ENCODE measurements at regions not wholly inside any gene's neighbourhood (a gene's known extent, or its start where the extent isn't known, plus 50 kb on each side); places are given as distances from the start of the nearest gene placed in this dataset.
"Not testable (repeated sequence)": the region's sequence is repeated elsewhere in the genome, so short reads cannot be mapped to it uniquely, and the experiment has no call there.

DNA sequence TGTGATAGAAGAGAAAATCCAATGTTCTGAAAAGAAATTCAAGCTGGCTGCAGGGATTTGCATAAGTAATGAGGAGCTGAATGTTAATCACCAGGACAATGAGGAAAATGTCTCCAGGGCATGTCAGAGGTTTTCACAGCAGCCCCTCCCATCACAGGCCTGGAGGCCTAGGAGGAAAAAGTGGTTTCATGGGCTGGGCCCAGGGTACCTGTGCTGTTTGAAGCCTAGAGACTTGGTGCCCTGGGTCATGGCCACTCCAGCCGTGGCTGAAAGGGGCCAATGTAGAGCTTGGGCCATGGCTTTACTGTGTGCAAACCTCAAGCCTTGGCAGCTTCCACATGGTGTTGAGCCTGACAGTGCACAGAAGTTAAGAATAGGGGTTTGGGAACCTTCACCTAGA lies 452.6 kb upstream of the CHORDC1 start:
- H3K4me3 ChIP-seq (ENCODE audit: low read length in 2 of 2); H3K4me3 Mint-ChIP-seq; H3K27me3 ChIP-seq (ENCODE audit: insufficient read depth, low read length); H3K27ac Mint-ChIP-seq; intact Hi-C loops (cut with micrococcal nuclease); H3K36me3 Mint-ChIP-seq; H3K9me3 ChIP-seq (ENCODE audit: control insufficient read depth in 1 of 2, low read length in 2 of 2); H3K27ac ChIP-seq (ENCODE audit: low read depth, low read length); DNase-seq; H3K36me3 ChIP-seq (ENCODE audit: insufficient read depth, low read length); H3K4me1 Mint-ChIP-seq; POLR2A ChIA-PET (ENCODE audit: partially characterized antibody); H3K4me1 ChIP-seq (ENCODE audit: insufficient read depth, low read length); CTCF ChIA-PET (ENCODE audit: partially characterized antibody); H3K27me3 Mint-ChIP-seq: not testable (repeated sequence)
- H3K9me3 Mint-ChIP-seq: peaks cover 0 to 15% (median 6%) of the 10 kb centered on the region in 8 donors

DNA sequence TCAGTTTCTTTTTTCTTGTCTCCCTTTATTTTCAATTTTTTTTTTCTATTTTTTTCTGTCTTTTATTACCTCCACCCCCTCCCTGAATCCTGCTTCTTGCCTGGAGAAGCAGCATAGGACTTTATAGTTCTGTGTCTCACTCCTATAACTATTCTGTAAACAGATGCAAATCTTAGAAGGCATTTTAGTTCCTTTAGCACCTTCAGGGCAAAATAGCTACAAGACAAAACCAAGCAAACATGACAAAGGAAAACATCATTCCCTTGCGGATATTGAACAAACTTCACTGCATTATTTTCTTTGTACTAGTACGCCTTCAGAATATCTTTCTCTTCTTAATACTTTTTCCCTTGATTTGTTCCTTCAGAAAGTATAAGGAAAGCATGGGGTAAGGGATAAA lies 446.2 kb upstream of the CHORDC1 start:
- ChIA-PET POLR2A (ENCODE audit: partially characterized antibody) (no interaction called here), CTCF (ENCODE audit: partially characterized antibody) (no interaction called here)
- no peaks in the 10 kb centered on the region for H3K4me1 Mint-ChIP-seq
- no peak for DNase-seq
- Histone ChIP-seq H3K9me3 (ENCODE audit: control insufficient read depth in 1 of 2, low read length in 2 of 2) (no peaks in the 10 kb centered on the region), H3K4me1 (ENCODE audit: insufficient read depth, low read length) (no peaks in the 10 kb centered on the region), H3K4me3 (ENCODE audit: low read length in 2 of 2) (no peak overlapping the region), H3K36me3 (ENCODE audit: insufficient read depth, low read length) (no peaks in the 10 kb centered on the region), H3K27me3 (ENCODE audit: insufficient read depth, low read length) (no peaks in the 10 kb centered on the region), H3K27ac (ENCODE audit: low read depth, low read length) (no peak overlapping the region)
- H3K36me3 Mint-ChIP-seq: peaks cover 0 to 1% of the 10 kb centered on the region in 2 donors
- no peak overlapping the region for H3K4me3 Mint-ChIP-seq
- peak overlapping the region in 1 of 7 donors; percentile 11 for H3K27ac Mint-ChIP-seq
- H3K9me3 Mint-ChIP-seq: peaks cover 0 to 16% (median 3%) of the 10 kb centered on the region in 8 donors
- H3K27me3 Mint-ChIP-seq: no peaks in the 10 kb centered on the region
- intact Hi-C loops (cut with micrococcal nuclease): no loop called here

DNA sequence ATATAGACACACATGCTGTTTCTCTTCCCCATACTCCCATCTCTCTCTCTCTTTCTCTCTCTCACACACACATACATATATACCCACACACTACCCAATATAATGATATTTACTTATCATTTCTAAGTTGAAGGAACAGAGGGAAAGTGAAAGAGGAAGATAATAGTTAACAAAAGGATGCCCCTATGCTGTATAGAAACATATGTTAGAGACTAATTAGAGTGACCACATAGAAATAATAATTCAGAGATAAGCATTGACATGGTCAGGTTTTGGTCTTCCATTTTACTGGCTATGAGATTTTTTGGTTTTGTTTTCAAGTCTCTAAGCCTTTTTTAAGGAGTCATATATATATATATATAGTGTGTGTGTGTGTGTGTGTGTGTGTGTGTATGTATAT lies 445.7 kb upstream of the CHORDC1 start:
- Histone ChIP-seq H3K27ac (ENCODE audit: low read depth, low read length) (no peak overlapping the region), H3K4me3 (ENCODE audit: low read length in 2 of 2) (no peak overlapping the region), H3K36me3 (ENCODE audit: insufficient read depth, low read length) (no peaks in the 10 kb centered on the region), H3K9me3 (ENCODE audit: control insufficient read depth in 1 of 2, low read length in 2 of 2) (no peaks in the 10 kb centered on the region), H3K27me3 (ENCODE audit: insufficient read depth, low read length) (no peaks in the 10 kb centered on the region), H3K4me1 (ENCODE audit: insufficient read depth, low read length) (no peaks in the 10 kb centered on the region)
- Mint-ChIP-seq H3K36me3 (peaks cover 0 to 3% of the 10 kb centered on the region in 2 donors), H3K4me3 (no peak overlapping the region), H3K9me3 (peaks cover 0 to 17% (median 3%) of the 10 kb centered on the region in 8 donors), H3K27ac (no peak overlapping the region), H3K4me1 (no peaks in the 10 kb centered on the region), H3K27me3 (no peaks in the 10 kb centered on the region)
- intact Hi-C loops (cut with micrococcal nuclease): no loop called here
- ChIA-PET POLR2A (ENCODE audit: partially characterized antibody) (no interaction called here), CTCF (ENCODE audit: partially characterized antibody) (no interaction called here)
- no peak for DNase-seq

DNA sequence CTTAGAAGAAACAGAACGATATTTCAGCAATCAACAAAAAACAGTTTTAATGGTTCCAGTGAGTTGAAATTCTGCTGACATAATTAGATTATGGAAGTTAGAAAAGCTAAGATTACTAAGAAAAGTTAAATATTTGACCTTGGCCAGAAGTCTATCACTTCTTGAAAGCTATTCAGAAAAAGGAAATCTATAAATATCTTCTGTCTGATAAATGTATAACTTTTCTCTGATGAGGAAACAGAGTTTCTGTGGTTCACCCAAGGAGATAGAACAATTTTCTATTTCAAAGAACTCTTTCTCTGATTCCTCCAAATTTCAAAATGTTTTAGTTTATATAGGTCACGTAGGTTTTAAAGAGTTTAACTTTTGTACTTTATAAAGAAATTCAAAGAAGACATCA lies 438.4 kb upstream of the CHORDC1 start:
- Histone ChIP-seq H3K4me3 (ENCODE audit: low read length in 2 of 2) (no peak overlapping the region), H3K27me3 (ENCODE audit: insufficient read depth, low read length) (no peaks in the 10 kb centered on the region), H3K4me1 (ENCODE audit: insufficient read depth, low read length) (no peaks in the 10 kb centered on the region), H3K36me3 (ENCODE audit: insufficient read depth, low read length) (no peaks in the 10 kb centered on the region), H3K9me3 (ENCODE audit: control insufficient read depth in 1 of 2, low read length in 2 of 2) (no peaks in the 10 kb centered on the region), H3K27ac (ENCODE audit: low read depth, low read length) (no peak overlapping the region)
- H3K36me3 Mint-ChIP-seq: peaks cover 0 to 3% of the 10 kb centered on the region in 2 donors
- no peaks in the 10 kb centered on the region for H3K27me3 Mint-ChIP-seq
- no peak for DNase-seq
- no peaks in the 10 kb centered on the region for H3K4me1 Mint-ChIP-seq
- POLR2A ChIA-PET (ENCODE audit: partially characterized antibody): no interaction called here
- no peak overlapping the region for H3K27ac Mint-ChIP-seq
- peaks cover 0 to 16% (median 3%) of the 10 kb centered on the region in 8 donors for H3K9me3 Mint-ChIP-seq
- H3K4me3 Mint-ChIP-seq: no peak overlapping the region
- intact Hi-C loops (cut with micrococcal nuclease): no loop called here
- CTCF ChIA-PET (ENCODE audit: partially characterized antibody): no interaction called here

DNA sequence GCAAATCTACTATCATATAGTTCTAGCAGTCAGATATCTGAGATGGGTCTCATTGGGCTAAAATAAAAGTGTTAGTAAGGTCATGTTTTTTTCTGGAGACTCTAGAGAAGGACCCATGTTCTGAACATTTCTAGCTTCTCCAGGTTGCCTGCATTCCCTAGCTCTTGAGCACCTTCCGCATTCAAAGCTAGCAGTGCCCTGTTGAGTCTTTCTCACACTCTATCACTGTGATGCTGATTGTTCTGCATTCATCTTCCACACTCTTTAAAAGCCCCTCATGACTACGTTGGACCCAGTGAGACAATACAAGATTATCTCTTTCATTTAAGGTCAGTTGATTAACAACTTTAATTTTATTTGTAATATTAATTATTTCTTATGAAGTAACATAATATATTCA lies 433.3 kb upstream of the CHORDC1 start:
- no peaks in the 10 kb centered on the region for H3K27me3 ChIP-seq (ENCODE audit: insufficient read depth, low read length)
- H3K27ac ChIP-seq (ENCODE audit: low read depth, low read length): no peak overlapping the region
- Mint-ChIP-seq H3K27me3 (no peaks in the 10 kb centered on the region), H3K27ac (no peak overlapping the region), H3K9me3 (peaks cover 0 to 5% (median 0%) of the 10 kb centered on the region in 8 donors), H3K36me3 (no peaks in the 10 kb centered on the region), H3K4me3 (no peak overlapping the region), H3K4me1 (no peaks in the 10 kb centered on the region)
- no peaks in the 10 kb centered on the region for H3K9me3 ChIP-seq (ENCODE audit: control insufficient read depth in 1 of 2, low read length in 2 of 2)
- H3K36me3 ChIP-seq (ENCODE audit: insufficient read depth, low read length): no peaks in the 10 kb centered on the region
- H3K4me3 ChIP-seq (ENCODE audit: low read length in 2 of 2): no peak overlapping the region
- ChIA-PET CTCF (ENCODE audit: partially characterized antibody) (no interaction called here), POLR2A (ENCODE audit: partially characterized antibody) (no interaction called here)
- intact Hi-C loops (cut with micrococcal nuclease): no loop called here
- DNase-seq: no peak
- no peaks in the 10 kb centered on the region for H3K4me1 ChIP-seq (ENCODE audit: insufficient read depth, low read length)

DNA sequence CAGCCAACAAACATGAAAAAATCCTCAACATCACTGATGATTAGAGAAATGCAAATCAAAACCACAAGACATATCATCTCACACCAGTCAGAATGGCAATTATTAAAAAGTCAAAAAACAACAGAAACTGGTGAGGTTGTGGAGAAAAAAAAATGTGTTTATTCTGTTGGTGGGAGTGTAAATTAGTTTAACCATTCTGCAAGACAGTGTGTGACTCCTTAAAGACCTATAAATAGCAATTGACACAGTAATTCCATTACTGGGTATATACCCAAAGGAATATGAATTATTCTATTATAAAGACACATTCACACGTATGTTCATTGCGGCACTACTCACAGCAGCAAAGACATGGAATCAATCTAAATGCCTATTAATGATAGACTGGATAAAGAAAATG lies 427.3 kb upstream of the CHORDC1 start:
- Histone ChIP-seq H3K9me3 (ENCODE audit: control insufficient read depth in 1 of 2, low read length in 2 of 2) (no peaks in the 10 kb centered on the region), H3K27ac (ENCODE audit: low read depth, low read length) (no peak overlapping the region), H3K4me3 (ENCODE audit: low read length in 2 of 2) (no peak overlapping the region), H3K36me3 (ENCODE audit: insufficient read depth, low read length) (no peaks in the 10 kb centered on the region), H3K27me3 (ENCODE audit: insufficient read depth, low read length) (no peaks in the 10 kb centered on the region), H3K4me1 (ENCODE audit: insufficient read depth, low read length) (no peaks in the 10 kb centered on the region)
- CTCF ChIA-PET (ENCODE audit: partially characterized antibody): no interaction called here
- Mint-ChIP-seq H3K9me3 (peaks cover 0 to 6% (median 0%) of the 10 kb centered on the region in 8 donors), H3K4me3 (no peak overlapping the region), H3K4me1 (no peaks in the 10 kb centered on the region), H3K36me3 (no peaks in the 10 kb centered on the region), H3K27ac (no peak overlapping the region), H3K27me3 (no peaks in the 10 kb centered on the region)
- no peak for DNase-seq
- POLR2A ChIA-PET (ENCODE audit: partially characterized antibody): no interaction called here
- intact Hi-C loops (cut with micrococcal nuclease): no loop called here

DNA sequence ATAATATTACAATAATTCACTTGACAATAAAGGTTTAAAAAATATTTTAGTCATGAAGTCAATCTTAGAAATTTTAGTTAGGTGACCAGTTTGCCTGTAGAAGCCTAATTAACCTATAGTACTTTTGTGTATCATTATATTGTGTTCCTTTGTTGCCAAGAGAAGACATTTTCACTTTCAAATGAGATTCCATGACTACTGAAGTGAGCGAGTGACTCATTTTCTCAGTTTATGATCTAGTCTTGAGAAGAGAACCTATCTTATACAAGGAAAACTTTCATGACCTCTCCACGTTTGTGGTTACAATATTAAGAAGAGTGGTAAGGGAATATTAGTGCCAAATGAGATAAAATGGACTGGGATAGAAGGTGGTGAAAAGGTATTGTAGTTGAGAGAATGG lies 423.9 kb upstream of the CHORDC1 start:
- intact Hi-C loops (cut with micrococcal nuclease): no loop called here
- H3K27ac Mint-ChIP-seq: no peak overlapping the region
- ChIA-PET POLR2A (ENCODE audit: partially characterized antibody) (no interaction called here), CTCF (ENCODE audit: partially characterized antibody) (no interaction called here)
- H3K4me1 Mint-ChIP-seq: no peaks in the 10 kb centered on the region
- H3K36me3 Mint-ChIP-seq: no peaks in the 10 kb centered on the region
- no peak for DNase-seq
- no peaks in the 10 kb centered on the region for H3K9me3 ChIP-seq (ENCODE audit: control insufficient read depth in 1 of 2, low read length in 2 of 2)
- peaks cover 0 to 3% (median 0%) of the 10 kb centered on the region in 8 donors for H3K9me3 Mint-ChIP-seq
- no peaks in the 10 kb centered on the region for H3K4me1 ChIP-seq (ENCODE audit: insufficient read depth, low read length)
- no peak overlapping the region for H3K27ac ChIP-seq (ENCODE audit: low read depth, low read length)
- no peak overlapping the region for H3K4me3 Mint-ChIP-seq
- no peaks in the 10 kb centered on the region for H3K27me3 ChIP-seq (ENCODE audit: insufficient read depth, low read length)
- H3K27me3 Mint-ChIP-seq: no peaks in the 10 kb centered on the region
- no peaks in the 10 kb centered on the region for H3K36me3 ChIP-seq (ENCODE audit: insufficient read depth, low read length)
- H3K4me3 ChIP-seq (ENCODE audit: low read length in 2 of 2): no peak overlapping the region

DNA sequence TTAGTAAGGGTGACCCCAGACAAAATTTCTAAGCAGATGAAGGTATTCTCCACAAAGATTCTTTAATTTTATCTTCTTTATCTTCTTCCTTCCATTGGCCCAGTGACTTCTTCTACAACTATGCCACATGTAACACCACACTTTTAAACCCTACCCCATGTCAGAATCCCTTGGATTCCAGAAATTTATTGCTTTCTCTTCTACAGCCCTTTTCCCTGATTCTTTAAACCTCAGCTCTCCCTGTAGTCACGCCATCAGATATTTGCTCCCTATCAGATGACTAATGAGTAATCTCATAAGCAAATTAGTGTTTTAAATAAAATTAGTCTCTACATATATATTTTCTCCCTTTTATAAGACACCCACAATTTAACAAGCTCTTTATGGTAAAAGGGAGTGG lies 423.4 kb upstream of the CHORDC1 start:
- H3K9me3 Mint-ChIP-seq: peaks cover 0 to 3% (median 0%) of the 10 kb centered on the region in 8 donors
- H3K4me3 ChIP-seq (ENCODE audit: low read length in 2 of 2): no peak overlapping the region
- H3K27me3 Mint-ChIP-seq: no peaks in the 10 kb centered on the region
- no peaks in the 10 kb centered on the region for H3K27me3 ChIP-seq (ENCODE audit: insufficient read depth, low read length)
- no peaks in the 10 kb centered on the region for H3K4me1 ChIP-seq (ENCODE audit: insufficient read depth, low read length)
- intact Hi-C loops (cut with micrococcal nuclease): no loop called here
- H3K27ac ChIP-seq (ENCODE audit: low read depth, low read length): no peak overlapping the region
- H3K4me3 Mint-ChIP-seq: no peak overlapping the region
- H3K4me1 Mint-ChIP-seq: no peaks in the 10 kb centered on the region
- POLR2A ChIA-PET (ENCODE audit: partially characterized antibody): no interaction called here
- no peak for DNase-seq
- no peaks in the 10 kb centered on the region for H3K9me3 ChIP-seq (ENCODE audit: control insufficient read depth in 1 of 2, low read length in 2 of 2)
- H3K36me3 Mint-ChIP-seq: no peaks in the 10 kb centered on the region
- CTCF ChIA-PET (ENCODE audit: partially characterized antibody): no interaction called here
- no peaks in the 10 kb centered on the region for H3K36me3 ChIP-seq (ENCODE audit: insufficient read depth, low read length)
- no peak overlapping the region for H3K27ac Mint-ChIP-seq
